HepG2 (cell line): ENCODE measurements at regions not wholly inside any gene's neighbourhood (a gene's known extent, or its start where the extent isn't known, plus 50 kb on each side); places are given as distances from the start of the nearest gene placed in this dataset.

Experiments
- CTCF ChIP-seq: sonication (generic); formaldehyde crosslinking; IDR thresholded peaks from 2 replicates; pipeline ENCODE4 v1.5.0; 2020; ENCODE audit warnings: mild to moderate bottlenecking, missing genetic modification reagents, moderate library complexity
- E2F5 ChIP-seq: sonication (generic); formaldehyde crosslinking; conservative IDR thresholded peaks from 2 replicates; pipeline ENCODE4 v1.4.0; 2020; ENCODE audit warnings: missing genetic modification reagents
- GTF3A ChIP-seq: sonication (generic); formaldehyde crosslinking; conservative IDR thresholded peaks from 2 replicates; pipeline ENCODE4 v1.4.0; 2020; ENCODE audit warnings: mild to moderate bottlenecking, missing genetic modification reagents
- HDAC1 ChIP-seq: sonication (generic); formaldehyde crosslinking; IDR thresholded peaks from 2 replicates; pipeline ENCODE4 v1.5.1; 2020; ENCODE audit warnings: mild to moderate bottlenecking, missing genetic modification reagents
- KDM5B ChIP-seq: sonication (generic); formaldehyde crosslinking; IDR thresholded peaks from 2 replicates; pipeline ENCODE4 v1.4.0; 2020; ENCODE audit warnings: missing genetic modification reagents, mild to moderate bottlenecking, borderline replicate concordance
- PRPF4 ChIP-seq: fragments of 200-400 bp; formaldehyde crosslinking; IDR thresholded peaks from 2 replicates; pipeline ENCODE4 v1.6.1; 2016; ENCODE audit warnings: low read length, low read depth; ENCODE audit not compliant: poor library complexity, severe bottlenecking
- SP1 ChIP-seq, 2 experiments: fragments of 450-650 bp in 1 of 2; sonication (generic) in 1 of 2; formaldehyde crosslinking in 1 of 2; IDR thresholded peaks; 2 replicates each; pipeline versions ENCODE4 v1.4.0 to v1.6.1; 2016 to 2020; ENCODE audit warnings: missing genetic modification reagents in 1 of 2
- SRF ChIP-seq: IDR thresholded peaks from 2 replicates; pipeline ENCODE4 v1.6.1; 2011; ENCODE audit warnings: mild to moderate bottlenecking, low read depth, low read length, moderate library complexity
- STAT5B ChIP-seq: sonication (generic); formaldehyde crosslinking; IDR thresholded peaks from 2 replicates; pipeline ENCODE4 v1.4.0; 2020; ENCODE audit warnings: missing genetic modification reagents
- ZBTB7A ChIP-seq: sonication (generic); formaldehyde crosslinking; IDR thresholded peaks from 2 replicates; pipeline ENCODE4 v1.8.0; 2022; ENCODE audit warnings: mild to moderate bottlenecking, missing genetic modification reagents
- ZKSCAN1 ChIP-seq: fragments of 150-350 bp; IDR thresholded peaks from 2 replicates; pipeline ENCODE4 v1.6.1; 2014; ENCODE audit warnings: low read length

- no peak for TF ChIP-seq ZKSCAN1
- no peak for TF ChIP-seq SP1 (IDR thresholded peaks at IDR 0.05)
- no peak for TF ChIP-seq SP1 (CRISPR knock-in tag; IDR thresholded peaks at IDR 0.05)
- no peak for TF ChIP-seq CTCF
- TF ChIP-seq GTF3A (CRISPR knock-in tag) = no peak
- TF ChIP-seq PRPF4 = no peak
- no peak for TF ChIP-seq HDAC1
- no peak for TF ChIP-seq KDM5B (CRISPR knock-in tag)
- TF ChIP-seq ZBTB7A (CRISPR knock-in tag) = no peak
- no peak for TF ChIP-seq SRF
- TF ChIP-seq STAT5B (CRISPR knock-in tag) = no peak
- no peak for TF ChIP-seq E2F5 (CRISPR knock-in tag)
Measured at GRCh38 chr4:72876946-72877345, 192.6 kb downstream of the COX18 start.
